SK-N-SH treated with all-trans-retinoic acid at 6 μM for 48 hours (cell line): ENCODE measurements at regions not wholly inside any gene's neighbourhood (a gene's known extent, or its start where the extent isn't known, plus 50 kb on each side); places are given as distances from the start of the nearest gene placed in this dataset.

ENCODE experiments used
- ATAC-seq: fragments of 200-7000 bp; cut with Tn5 transposase; 3 replicates; pipeline ENCODE4 v1.9.1; 2020; ENCODE audit warnings: mild to moderate bottlenecking, moderate library complexity
- ARNTL ChIP-seq: fragments of 450-650 bp; formaldehyde crosslinking; IDR thresholded peaks from 2 replicates; pipeline ENCODE4 v1.5.0; 2020; ENCODE audit warnings: low read depth, mild to moderate bottlenecking, moderate library complexity, borderline replicate concordance
- BACH2 ChIP-seq: fragments of 250-450 bp; sonication (Bioruptor Pico); IDR thresholded peaks from 2 replicates; pipeline ENCODE4 v1.9.0; 2021; ENCODE audit warnings: mild to moderate bottlenecking, borderline replicate concordance
- CSDC2 ChIP-seq: fragments of 250-450 bp; sonication (Bioruptor Pico); IDR thresholded peaks from 2 replicates; pipeline ENCODE4 v1.5.0; 2020; ENCODE audit warnings: mild to moderate bottlenecking, moderate library complexity
- ESRRG ChIP-seq: fragments of 250-450 bp; sonication (Bioruptor Pico); IDR thresholded peaks from 2 replicates; pipeline ENCODE4 v1.6.1; 2021; ENCODE audit warnings: mild to moderate bottlenecking
- GLIS3 ChIP-seq: fragments of 250-450 bp; sonication (Bioruptor Pico); IDR thresholded peaks from 2 replicates; pipeline ENCODE4 v1.5.0; 2020; ENCODE audit warnings: mild to moderate bottlenecking, moderate library complexity
- ISL1 ChIP-seq: fragments of 250-450 bp; sonication (Bioruptor Pico); IDR thresholded peaks from 2 replicates; pipeline ENCODE4 v2.1.2; 2022; ENCODE audit warnings: mild to moderate bottlenecking, moderate library complexity
- OSR1 ChIP-seq: fragments of 250-450 bp; sonication (Bioruptor Pico); IDR thresholded peaks from 2 replicates; pipeline ENCODE4 v1.8.0; 2022; ENCODE audit warnings: moderate library complexity, mild to moderate bottlenecking, inconsistent platforms
- PPARA ChIP-seq: fragments of 250-450 bp; sonication (Bioruptor Pico); IDR thresholded peaks from 2 replicates; pipeline ENCODE4 v1.5.0; 2020; ENCODE audit warnings: mild to moderate bottlenecking, borderline replicate concordance
- RARB ChIP-seq: fragments of 250-450 bp; sonication (Bioruptor Pico); IDR thresholded peaks from 2 replicates; pipeline ENCODE4 v1.8.0; 2021; ENCODE audit warnings: mild to moderate bottlenecking, moderate library complexity
- SNAI2 ChIP-seq: fragments of 250-450 bp; sonication (Bioruptor Pico); IDR thresholded peaks from 2 replicates; pipeline ENCODE4 v1.5.0; 2020; ENCODE audit warnings: mild to moderate bottlenecking, moderate library complexity
- TCF4 ChIP-seq: fragments of 250-450 bp; sonication (Bioruptor Pico); IDR thresholded peaks from 2 replicates; pipeline ENCODE4 v1.8.0; 2021; ENCODE audit warnings: mild to moderate bottlenecking, moderate library complexity, borderline replicate concordance
- TOX ChIP-seq: fragments of 250-450 bp; sonication (Bioruptor Pico); IDR thresholded peaks from 2 replicates; pipeline ENCODE4 v1.8.0; 2021; ENCODE audit warnings: mild to moderate bottlenecking, moderate library complexity, borderline replicate concordance
- ZC3H10 ChIP-seq: fragments of 250-450 bp; sonication (Bioruptor Pico); IDR thresholded peaks from 2 replicates; pipeline ENCODE4 v1.5.1; 2021; ENCODE audit warnings: mild to moderate bottlenecking, moderate library complexity
- ZFP3 ChIP-seq: fragments of 250-450 bp; sonication (Bioruptor Pico); IDR thresholded peaks from 2 replicates; pipeline ENCODE4 v1.5.0; 2020; ENCODE audit warnings: mild to moderate bottlenecking, moderate library complexity
- ZFP30 ChIP-seq: fragments of 450-650 bp; formaldehyde crosslinking; IDR thresholded peaks from 2 replicates; pipeline ENCODE4 v1.5.0; 2022; ENCODE audit warnings: mild to moderate bottlenecking, moderate library complexity
- ZNF565 ChIP-seq: fragments of 450-650 bp; formaldehyde crosslinking; conservative IDR thresholded peaks from 2 replicates; pipeline ENCODE4 v1.5.0; 2020; ENCODE audit warnings: low read depth, mild to moderate bottlenecking, moderate library complexity
- ZNF70 ChIP-seq: fragments of 450-650 bp; formaldehyde crosslinking; IDR thresholded peaks from 2 replicates; pipeline ENCODE4 v1.5.0; 2020; ENCODE audit warnings: mild to moderate bottlenecking, moderate library complexity
- ZNF8 ChIP-seq: fragments of 450-650 bp; formaldehyde crosslinking; IDR thresholded peaks from 2 replicates; pipeline ENCODE4 v1.5.0; 2020; ENCODE audit warnings: mild to moderate bottlenecking, moderate library complexity
- TF ChIP-seq, protein P1 (sequence below): fragments of 250-450 bp; sonication (Bioruptor Pico); IDR thresholded peaks from 2 replicates; pipeline ENCODE4 v1.5.1; 2020; ENCODE audit warnings: low read depth, mild to moderate bottlenecking, moderate library complexity
- TF ChIP-seq, protein P2 (sequence below): fragments of 250-450 bp; sonication (Bioruptor Pico); IDR thresholded peaks from 2 replicates; pipeline ENCODE4 v1.8.0; 2021; ENCODE audit warnings: low read depth, mild to moderate bottlenecking, moderate library complexity, borderline replicate concordance
- TF ChIP-seq, protein P3 (sequence below): fragments of 250-450 bp; sonication (Bioruptor Pico); IDR thresholded peaks from 2 replicates; pipeline ENCODE4 v1.8.0; 2020; ENCODE audit warnings: mild to moderate bottlenecking, moderate library complexity, borderline replicate concordance
- TF ChIP-seq, protein P4 (sequence below): fragments of 250-450 bp; sonication (Bioruptor Pico); IDR thresholded peaks from 2 replicates; pipeline ENCODE4 v1.5.1; 2021; ENCODE audit warnings: mild to moderate bottlenecking, moderate library complexity
- TF ChIP-seq, protein P5 (sequence below): fragments of 250-450 bp; sonication (Bioruptor Pico); IDR thresholded peaks from 2 replicates; pipeline ENCODE4 v1.5.0; 2020; ENCODE audit warnings: mild to moderate bottlenecking, moderate library complexity

DNA sequence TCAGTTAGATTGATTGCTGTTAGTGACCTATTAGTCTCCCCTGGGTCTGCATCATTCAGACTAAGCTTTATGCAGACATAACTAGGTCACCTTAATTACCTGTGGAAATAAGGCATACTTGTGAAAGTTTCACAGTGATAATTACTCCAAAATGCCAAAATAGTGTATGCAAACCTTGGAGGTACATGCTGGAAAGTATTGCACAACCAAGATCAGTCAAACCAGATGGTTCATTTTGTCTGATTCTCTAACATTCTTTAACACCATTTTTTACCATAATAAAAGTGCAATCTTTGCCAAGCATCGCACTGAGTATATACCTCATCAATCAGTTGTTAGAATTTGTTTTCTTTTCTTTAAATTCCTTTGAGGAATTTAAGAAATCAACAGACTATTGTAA, 186.3 kb upstream of the TMEFF2 start:
- ATAC-seq: no peak
- TF ChIP-seq ESRRG (CRISPR knock-in tag) (no peak), ZFP3 (CRISPR knock-in tag) (no peak), CSDC2 (CRISPR knock-in tag) (no peak), SNAI2 (CRISPR knock-in tag) (no peak), TOX (CRISPR knock-in tag) (no peak), OSR1 (CRISPR knock-in tag) (no peak), RARB (CRISPR knock-in tag) (no peak), PPARA (CRISPR knock-in tag) (no peak), ZNF8 (CRISPR knock-in tag) (no peak), TCF4 (CRISPR knock-in tag) (no peak), ZFP30 (CRISPR knock-in tag) (no peak), ZC3H10 (no peak), ARNTL (CRISPR knock-in tag) (no peak)
- TF ChIP-seq, protein P1, sequence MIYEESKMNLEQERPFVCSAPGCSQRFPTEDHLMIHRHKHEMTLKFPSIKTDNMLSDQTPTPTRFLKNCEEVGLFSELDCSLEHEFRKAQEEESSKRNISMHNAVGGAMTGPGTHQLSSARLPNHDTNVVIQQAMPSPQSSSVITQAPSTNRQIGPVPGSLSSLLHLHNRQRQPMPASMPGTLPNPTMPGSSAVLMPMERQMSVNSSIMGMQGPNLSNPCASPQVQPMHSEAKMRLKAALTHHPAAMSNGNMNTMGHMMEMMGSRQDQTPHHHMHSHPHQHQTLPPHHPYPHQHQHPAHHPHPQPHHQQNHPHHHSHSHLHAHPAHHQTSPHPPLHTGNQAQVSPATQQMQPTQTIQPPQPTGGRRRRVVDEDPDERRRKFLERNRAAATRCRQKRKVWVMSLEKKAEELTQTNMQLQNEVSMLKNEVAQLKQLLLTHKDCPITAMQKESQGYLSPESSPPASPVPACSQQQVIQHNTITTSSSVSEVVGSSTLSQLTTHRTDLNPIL (CRISPR knock-in tag): no peak
- TF ChIP-seq, protein P2, sequence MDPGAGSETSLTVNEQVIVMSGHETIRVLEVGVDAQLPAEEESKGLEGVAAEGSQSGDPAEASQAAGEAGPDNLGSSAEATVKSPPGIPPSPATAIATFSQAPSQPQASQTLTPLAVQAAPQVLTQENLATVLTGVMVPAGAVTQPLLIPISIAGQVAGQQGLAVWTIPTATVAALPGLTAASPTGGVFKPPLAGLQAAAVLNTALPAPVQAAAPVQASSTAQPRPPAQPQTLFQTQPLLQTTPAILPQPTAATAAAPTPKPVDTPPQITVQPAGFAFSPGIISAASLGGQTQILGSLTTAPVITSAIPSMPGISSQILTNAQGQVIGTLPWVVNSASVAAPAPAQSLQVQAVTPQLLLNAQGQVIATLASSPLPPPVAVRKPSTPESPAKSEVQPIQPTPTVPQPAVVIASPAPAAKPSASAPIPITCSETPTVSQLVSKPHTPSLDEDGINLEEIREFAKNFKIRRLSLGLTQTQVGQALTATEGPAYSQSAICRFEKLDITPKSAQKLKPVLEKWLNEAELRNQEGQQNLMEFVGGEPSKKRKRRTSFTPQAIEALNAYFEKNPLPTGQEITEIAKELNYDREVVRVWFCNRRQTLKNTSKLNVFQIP (CRISPR knock-in tag): no peak
- TF ChIP-seq, protein P3, sequence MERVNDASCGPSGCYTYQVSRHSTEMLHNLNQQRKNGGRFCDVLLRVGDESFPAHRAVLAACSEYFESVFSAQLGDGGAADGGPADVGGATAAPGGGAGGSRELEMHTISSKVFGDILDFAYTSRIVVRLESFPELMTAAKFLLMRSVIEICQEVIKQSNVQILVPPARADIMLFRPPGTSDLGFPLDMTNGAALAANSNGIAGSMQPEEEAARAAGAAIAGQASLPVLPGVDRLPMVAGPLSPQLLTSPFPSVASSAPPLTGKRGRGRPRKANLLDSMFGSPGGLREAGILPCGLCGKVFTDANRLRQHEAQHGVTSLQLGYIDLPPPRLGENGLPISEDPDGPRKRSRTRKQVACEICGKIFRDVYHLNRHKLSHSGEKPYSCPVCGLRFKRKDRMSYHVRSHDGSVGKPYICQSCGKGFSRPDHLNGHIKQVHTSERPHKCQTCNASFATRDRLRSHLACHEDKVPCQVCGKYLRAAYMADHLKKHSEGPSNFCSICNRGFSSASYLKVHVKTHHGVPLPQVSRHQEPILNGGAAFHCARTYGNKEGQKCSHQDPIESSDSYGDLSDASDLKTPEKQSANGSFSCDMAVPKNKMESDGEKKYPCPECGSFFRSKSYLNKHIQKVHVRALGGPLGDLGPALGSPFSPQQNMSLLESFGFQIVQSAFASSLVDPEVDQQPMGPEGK (CRISPR knock-in tag): no peak

DNA sequence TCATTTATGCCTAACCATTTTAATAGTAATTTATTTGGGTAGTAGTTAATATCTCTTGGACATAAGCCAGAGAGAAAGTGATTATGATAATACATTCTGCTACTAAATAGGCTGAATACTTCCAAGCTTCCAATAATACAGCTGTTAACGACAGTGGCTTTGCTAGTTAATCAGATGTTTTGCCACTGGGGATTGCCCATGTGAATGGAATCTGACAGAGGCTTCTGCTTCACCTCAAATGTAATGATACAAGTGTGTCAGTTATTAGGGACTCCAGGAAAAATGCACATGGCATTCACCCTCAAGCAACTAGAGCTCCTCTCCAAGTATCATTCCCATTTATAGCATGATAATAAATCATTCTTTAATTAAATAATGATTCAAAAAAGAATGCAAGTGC, 185.0 kb upstream of the TMEFF2 start:
- no peak for ATAC-seq
- TF ChIP-seq RARB (CRISPR knock-in tag) (no peak), ARNTL (CRISPR knock-in tag) (no peak), CSDC2 (CRISPR knock-in tag) (no peak), TOX (CRISPR knock-in tag) (no peak), SNAI2 (CRISPR knock-in tag) (no peak), ESRRG (CRISPR knock-in tag) (no peak), ZNF565 (CRISPR knock-in tag) (no peak), OSR1 (CRISPR knock-in tag) (no peak), ISL1 (CRISPR knock-in tag) (0 out of 2 replicates have a peak, but pooled peaks have one; percentile 41), PPARA (CRISPR knock-in tag) (no peak), ZC3H10 (no peak), BACH2 (CRISPR knock-in tag) (no peak), ZNF8 (CRISPR knock-in tag) (no peak), ZFP3 (CRISPR knock-in tag) (no peak), ZNF70 (CRISPR knock-in tag) (no peak), TCF4 (CRISPR knock-in tag) (peak; percentile 38; the same call in 1 of the 2 replicates), ZFP30 (CRISPR knock-in tag) (no peak), GLIS3 (no peak)
- TF ChIP-seq, protein P3 (CRISPR knock-in tag): no peak
- TF ChIP-seq, protein P4, sequence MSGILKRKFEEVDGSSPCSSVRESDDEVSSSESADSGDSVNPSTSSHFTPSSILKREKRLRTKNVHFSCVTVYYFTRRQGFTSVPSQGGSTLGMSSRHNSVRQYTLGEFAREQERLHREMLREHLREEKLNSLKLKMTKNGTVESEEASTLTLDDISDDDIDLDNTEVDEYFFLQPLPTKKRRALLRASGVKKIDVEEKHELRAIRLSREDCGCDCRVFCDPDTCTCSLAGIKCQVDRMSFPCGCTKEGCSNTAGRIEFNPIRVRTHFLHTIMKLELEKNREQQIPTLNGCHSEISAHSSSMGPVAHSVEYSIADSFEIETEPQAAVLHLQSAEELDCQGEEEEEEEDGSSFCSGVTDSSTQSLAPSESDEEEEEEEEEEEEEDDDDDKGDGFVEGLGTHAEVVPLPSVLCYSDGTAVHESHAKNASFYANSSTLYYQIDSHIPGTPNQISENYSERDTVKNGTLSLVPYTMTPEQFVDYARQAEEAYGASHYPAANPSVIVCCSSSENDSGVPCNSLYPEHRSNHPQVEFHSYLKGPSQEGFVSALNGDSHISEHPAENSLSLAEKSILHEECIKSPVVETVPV (CRISPR knock-in tag): no peak
- TF ChIP-seq, protein P5, sequence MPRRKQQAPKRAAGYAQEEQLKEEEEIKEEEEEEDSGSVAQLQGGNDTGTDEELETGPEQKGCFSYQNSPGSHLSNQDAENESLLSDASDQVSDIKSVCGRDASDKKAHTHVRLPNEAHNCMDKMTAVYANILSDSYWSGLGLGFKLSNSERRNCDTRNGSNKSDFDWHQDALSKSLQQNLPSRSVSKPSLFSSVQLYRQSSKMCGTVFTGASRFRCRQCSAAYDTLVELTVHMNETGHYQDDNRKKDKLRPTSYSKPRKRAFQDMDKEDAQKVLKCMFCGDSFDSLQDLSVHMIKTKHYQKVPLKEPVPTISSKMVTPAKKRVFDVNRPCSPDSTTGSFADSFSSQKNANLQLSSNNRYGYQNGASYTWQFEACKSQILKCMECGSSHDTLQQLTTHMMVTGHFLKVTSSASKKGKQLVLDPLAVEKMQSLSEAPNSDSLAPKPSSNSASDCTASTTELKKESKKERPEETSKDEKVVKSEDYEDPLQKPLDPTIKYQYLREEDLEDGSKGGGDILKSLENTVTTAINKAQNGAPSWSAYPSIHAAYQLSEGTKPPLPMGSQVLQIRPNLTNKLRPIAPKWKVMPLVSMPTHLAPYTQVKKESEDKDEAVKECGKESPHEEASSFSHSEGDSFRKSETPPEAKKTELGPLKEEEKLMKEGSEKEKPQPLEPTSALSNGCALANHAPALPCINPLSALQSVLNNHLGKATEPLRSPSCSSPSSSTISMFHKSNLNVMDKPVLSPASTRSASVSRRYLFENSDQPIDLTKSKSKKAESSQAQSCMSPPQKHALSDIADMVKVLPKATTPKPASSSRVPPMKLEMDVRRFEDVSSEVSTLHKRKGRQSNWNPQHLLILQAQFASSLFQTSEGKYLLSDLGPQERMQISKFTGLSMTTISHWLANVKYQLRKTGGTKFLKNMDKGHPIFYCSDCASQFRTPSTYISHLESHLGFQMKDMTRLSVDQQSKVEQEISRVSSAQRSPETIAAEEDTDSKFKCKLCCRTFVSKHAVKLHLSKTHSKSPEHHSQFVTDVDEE (CRISPR knock-in tag): 0 out of 2 replicates have a peak, but pooled peaks have one; percentile 61
- TF ChIP-seq, protein P2 (CRISPR knock-in tag): no peak
- TF ChIP-seq, protein P1 (CRISPR knock-in tag): no peak
